ENCODE measurements at regions not wholly inside any gene's neighbourhood (a gene's known extent, or its start where the extent isn't known, plus 50 kb on each side); places are given as distances from the start of the nearest gene placed in this dataset.

DNA sequence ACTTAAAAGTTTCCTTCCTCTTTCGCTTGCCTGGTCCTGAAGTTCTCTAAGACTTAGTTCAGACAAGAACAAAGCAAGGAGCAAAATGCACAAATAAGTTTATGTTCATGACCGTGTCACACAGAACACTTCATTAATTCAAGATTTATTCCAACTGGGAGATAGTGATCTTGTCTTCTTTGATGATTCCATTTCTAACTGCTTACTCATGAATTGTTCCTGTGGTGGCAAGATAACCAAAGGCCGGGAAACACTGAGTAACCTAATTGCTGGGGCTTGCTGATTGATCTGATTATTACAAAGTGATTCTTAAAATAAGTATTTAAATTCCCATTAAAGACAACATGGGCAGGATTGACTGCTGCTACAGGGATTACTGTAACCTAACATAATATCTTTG is 1462.9 kb upstream of the RAG2 start:
- no peak overlapping the region for H3K4me2 ChIP-seq (ENCODE audit: low read length)
- DNase-seq (ENCODE audit: low read depth) (peak; percentile 31), FAIRE-seq (no peak)
- no peaks in the 10 kb centered on the region for H3K79me2 ChIP-seq (ENCODE audit: insufficient read depth, low read length)
- no peaks in the 10 kb centered on the region for H3K9me3 ChIP-seq (ENCODE audit: insufficient read depth, low read depth, low read length)
- Mint-ChIP-seq H3K36me3 (ENCODE audit: low read depth, unreplicated experiment) (no peaks in the 10 kb centered on the region), H3K4me1 (ENCODE audit: low read depth, unreplicated experiment) (peaks cover 9% of the 10 kb centered on the region), H3K9me3 (ENCODE audit: unreplicated experiment) (no peaks in the 10 kb centered on the region), H3K4me3 (ENCODE audit: unreplicated experiment) (no peak overlapping the region), H3K27ac (ENCODE audit: unreplicated experiment) (no peak overlapping the region), H3K27me3 (ENCODE audit: low read depth, unreplicated experiment) (no peaks in the 10 kb centered on the region)
- H2AFZ ChIP-seq (ENCODE audit: low read depth, low read length), result no peak overlapping the region
- no peaks in the 10 kb centered on the region for H3K4me1 ChIP-seq (ENCODE audit: insufficient read depth, low read length)
- H3K9ac ChIP-seq (ENCODE audit: low read length), result no peak overlapping the region
- H3K4me3 ChIP-seq (ENCODE audit: insufficient read depth, low read depth, low read length), result no peak overlapping the region
- TF ChIP-seq EZH2 (IDR thresholded peaks at IDR 0.05; ENCODE audit: insufficient read depth, low read length), result no peak
- TF ChIP-seq, protein P1, sequence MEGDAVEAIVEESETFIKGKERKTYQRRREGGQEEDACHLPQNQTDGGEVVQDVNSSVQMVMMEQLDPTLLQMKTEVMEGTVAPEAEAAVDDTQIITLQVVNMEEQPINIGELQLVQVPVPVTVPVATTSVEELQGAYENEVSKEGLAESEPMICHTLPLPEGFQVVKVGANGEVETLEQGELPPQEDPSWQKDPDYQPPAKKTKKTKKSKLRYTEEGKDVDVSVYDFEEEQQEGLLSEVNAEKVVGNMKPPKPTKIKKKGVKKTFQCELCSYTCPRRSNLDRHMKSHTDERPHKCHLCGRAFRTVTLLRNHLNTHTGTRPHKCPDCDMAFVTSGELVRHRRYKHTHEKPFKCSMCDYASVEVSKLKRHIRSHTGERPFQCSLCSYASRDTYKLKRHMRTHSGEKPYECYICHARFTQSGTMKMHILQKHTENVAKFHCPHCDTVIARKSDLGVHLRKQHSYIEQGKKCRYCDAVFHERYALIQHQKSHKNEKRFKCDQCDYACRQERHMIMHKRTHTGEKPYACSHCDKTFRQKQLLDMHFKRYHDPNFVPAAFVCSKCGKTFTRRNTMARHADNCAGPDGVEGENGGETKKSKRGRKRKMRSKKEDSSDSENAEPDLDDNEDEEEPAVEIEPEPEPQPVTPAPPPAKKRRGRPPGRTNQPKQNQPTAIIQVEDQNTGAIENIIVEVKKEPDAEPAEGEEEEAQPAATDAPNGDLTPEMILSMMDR (IDR thresholded peaks at IDR 0.05; ENCODE audit: insufficient read depth, low read depth, low read length), result no peak
- no peaks in the 10 kb centered on the region for H4K20me1 ChIP-seq (ENCODE audit: insufficient read depth, low read length)
- H3K27me3 ChIP-seq (ENCODE audit: insufficient read depth, low read length), result no peaks in the 10 kb centered on the region
- no peaks in the 10 kb centered on the region for H3K36me3 ChIP-seq (ENCODE audit: insufficient read depth, low read length)
- H3K27ac ChIP-seq (ENCODE audit: low read depth, low read length), result no peak overlapping the region

DNA sequence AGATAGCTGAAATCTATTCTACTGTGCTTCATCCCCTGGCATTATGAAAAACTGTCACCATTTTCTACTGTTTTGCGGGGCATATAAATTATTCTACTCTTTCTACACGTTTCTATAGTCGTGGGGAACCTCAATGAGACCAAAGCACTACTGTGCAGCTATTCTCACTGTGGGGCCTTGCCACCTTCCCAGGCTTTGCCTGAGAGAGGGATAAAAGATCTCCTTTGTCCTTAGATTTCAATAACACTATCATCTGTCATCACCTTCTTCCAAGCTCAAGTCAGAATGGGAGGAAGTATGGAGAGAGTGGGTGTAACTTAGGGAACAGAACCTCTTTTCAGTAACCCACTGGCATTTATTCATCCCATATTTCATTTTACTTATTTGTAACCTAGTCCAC is 1462.1 kb upstream of the RAG2 start:
- Histone ChIP-seq H3K4me1 (ENCODE audit: insufficient read depth, low read length) (no peaks in the 10 kb centered on the region), H3K27ac (ENCODE audit: low read depth, low read length) (no peak overlapping the region), H3K27me3 (ENCODE audit: insufficient read depth, low read length) (no peaks in the 10 kb centered on the region), H3K9ac (ENCODE audit: low read length) (no peak overlapping the region), H2AFZ (ENCODE audit: low read depth, low read length) (no peak overlapping the region), H3K9me3 (ENCODE audit: insufficient read depth, low read depth, low read length) (no peaks in the 10 kb centered on the region), H3K4me3 (ENCODE audit: insufficient read depth, low read depth, low read length) (no peak overlapping the region), H4K20me1 (ENCODE audit: insufficient read depth, low read length) (no peaks in the 10 kb centered on the region), H3K4me2 (ENCODE audit: low read length) (no peak overlapping the region), H3K79me2 (ENCODE audit: insufficient read depth, low read length) (no peaks in the 10 kb centered on the region), H3K36me3 (ENCODE audit: insufficient read depth, low read length) (no peaks in the 10 kb centered on the region)
- no peaks in the 10 kb centered on the region for H3K27me3 Mint-ChIP-seq (ENCODE audit: low read depth, unreplicated experiment)
- no peak overlapping the region for H3K4me3 Mint-ChIP-seq (ENCODE audit: unreplicated experiment)
- H3K4me1 Mint-ChIP-seq (ENCODE audit: low read depth, unreplicated experiment), result peaks cover 9% of the 10 kb centered on the region
- H3K36me3 Mint-ChIP-seq (ENCODE audit: low read depth, unreplicated experiment), result no peaks in the 10 kb centered on the region
- H3K9me3 Mint-ChIP-seq (ENCODE audit: unreplicated experiment), result no peaks in the 10 kb centered on the region
- FAIRE-seq (no peak), DNase-seq (ENCODE audit: low read depth) (no peak)
- H3K27ac Mint-ChIP-seq (ENCODE audit: unreplicated experiment), result no peak overlapping the region
- TF ChIP-seq, protein P1 (IDR thresholded peaks at IDR 0.05; ENCODE audit: insufficient read depth, low read depth, low read length), result no peak
- no peak for TF ChIP-seq EZH2 (IDR thresholded peaks at IDR 0.05; ENCODE audit: insufficient read depth, low read length)

DNA sequence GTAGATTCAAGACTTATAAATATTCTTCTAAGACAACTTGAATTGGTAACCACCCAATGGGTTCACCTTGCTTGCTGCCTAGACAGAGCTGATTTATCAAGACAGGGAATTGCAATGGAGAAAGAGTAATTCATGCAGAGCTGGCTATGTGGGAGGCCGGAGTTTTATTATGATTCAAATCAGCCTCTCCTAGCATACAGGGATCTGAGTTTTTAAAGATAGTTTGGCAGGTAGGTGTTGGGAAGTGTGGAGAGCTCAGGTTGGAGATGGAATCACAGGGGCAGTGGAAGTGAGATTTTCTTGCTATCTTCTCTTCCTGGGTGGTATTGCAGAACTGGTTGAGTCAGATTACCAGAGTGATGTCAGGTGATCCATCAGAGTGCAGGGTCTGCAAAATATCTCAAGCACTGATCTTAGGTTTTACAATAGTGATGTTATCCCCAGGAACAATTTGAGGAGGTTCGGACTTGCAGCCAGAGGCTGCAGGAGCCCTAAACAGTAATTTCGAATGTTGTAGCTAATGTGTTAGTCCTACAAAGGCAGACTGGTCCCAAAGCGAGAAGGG is 1448.6 kb upstream of the RAG2 start:
- Histone ChIP-seq H4K20me1 (ENCODE audit: insufficient read depth, low read length) (no peaks in the 10 kb centered on the region), H3K79me2 (ENCODE audit: insufficient read depth, low read length) (no peaks in the 10 kb centered on the region), H3K36me3 (ENCODE audit: insufficient read depth, low read length) (no peaks in the 10 kb centered on the region), H3K27me3 (ENCODE audit: insufficient read depth, low read length) (no peaks in the 10 kb centered on the region), H2AFZ (ENCODE audit: low read depth, low read length) (no peak overlapping the region), H3K4me1 (ENCODE audit: insufficient read depth, low read length) (no peaks in the 10 kb centered on the region), H3K9ac (ENCODE audit: low read length) (no peak overlapping the region), H3K4me3 (ENCODE audit: insufficient read depth, low read depth, low read length) (no peak overlapping the region), H3K4me2 (ENCODE audit: low read length) (no peak overlapping the region), H3K9me3 (ENCODE audit: insufficient read depth, low read depth, low read length) (no peaks in the 10 kb centered on the region), H3K27ac (ENCODE audit: low read depth, low read length) (no peak overlapping the region)
- Mint-ChIP-seq H3K4me3 (ENCODE audit: unreplicated experiment) (no peak overlapping the region), H3K9me3 (ENCODE audit: unreplicated experiment) (no peaks in the 10 kb centered on the region), H3K27me3 (ENCODE audit: low read depth, unreplicated experiment) (no peaks in the 10 kb centered on the region), H3K36me3 (ENCODE audit: low read depth, unreplicated experiment) (no peaks in the 10 kb centered on the region), H3K4me1 (ENCODE audit: low read depth, unreplicated experiment) (peaks cover 5% of the 10 kb centered on the region), H3K27ac (ENCODE audit: unreplicated experiment) (no peak overlapping the region)
- DNase-seq (ENCODE audit: low read depth) (no peak), FAIRE-seq (no peak)
- no peak for TF ChIP-seq EZH2 (IDR thresholded peaks at IDR 0.05; ENCODE audit: insufficient read depth, low read length)
- TF ChIP-seq, protein P1 (IDR thresholded peaks at IDR 0.05; ENCODE audit: insufficient read depth, low read depth, low read length), result no peak
